PC-3 (cell line): ENCODE measurements at regions not wholly inside any gene's neighbourhood (a gene's known extent, or its start where the extent isn't known, plus 50 kb on each side); places are given as distances from the start of the nearest gene placed in this dataset.

Experiments used
- CTCF ChIP-seq: fragments of 300-600 bp; sonication (generic); conservative IDR thresholded peaks from 2 replicates; pipeline ENCODE4 v1.5.1; 2017; ENCODE audit warnings: antibody characterized with exemption, low read depth, mild to moderate bottlenecking, low read length
- EZH2 ChIP-seq: fragments of 300-600 bp; sonication (generic); IDR thresholded peaks from one replicate; pipeline ENCODE4 v1.6.1; 2017; ENCODE audit warnings: antibody characterized with exemption, mild to moderate bottlenecking, low read length; ENCODE audit not compliant: unreplicated experiment

- TF ChIP-seq CTCF (no peak), EZH2 (no peak)
These were observed 160.5 kb downstream of the RNASET2 start for GRCh38 chr6:166795879-166796278.
